ENCODE measurements at regions not wholly inside any gene's neighbourhood (a gene's known extent, or its start where the extent isn't known, plus 50 kb on each side); places are given as distances from the start of the nearest gene placed in this dataset.
A peak's percentile ranks its signal among the peaks of the same experiment; 100 is the strongest.
"Not testable (repeated sequence)": the region's sequence is repeated elsewhere in the genome, so short reads cannot be mapped to it uniquely, and the experiment has no call there.

DNA sequence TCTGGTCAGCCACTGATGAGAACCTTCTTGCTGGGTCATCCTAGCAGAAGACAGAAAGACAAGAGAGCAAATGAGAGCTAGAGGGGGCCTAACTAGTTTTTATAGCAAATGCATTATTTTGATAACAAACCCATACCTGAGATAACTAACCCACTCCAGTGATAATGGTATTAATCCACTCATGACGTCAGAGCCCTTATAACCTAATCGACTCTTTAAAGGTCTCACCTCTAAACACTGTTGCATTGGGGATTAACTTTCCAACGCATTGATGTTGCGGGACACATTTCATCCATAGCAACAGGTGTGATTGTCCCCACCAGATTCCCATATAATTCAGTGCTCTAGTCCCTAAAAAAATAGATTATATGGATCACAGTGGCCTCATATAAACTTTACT is 312.1 kb downstream of the HTR1B start:
- Mint-ChIP-seq H3K9me3 (peaks cover 4 to 11% of the 10 kb centered on the region in 2 donors), H3K27ac (no peak overlapping the region), H3K36me3 (no peaks in the 10 kb centered on the region)
- DNase-seq (ENCODE audit: low spot score in 2 of 2): no peak
- ATAC-seq: no peak

DNA sequence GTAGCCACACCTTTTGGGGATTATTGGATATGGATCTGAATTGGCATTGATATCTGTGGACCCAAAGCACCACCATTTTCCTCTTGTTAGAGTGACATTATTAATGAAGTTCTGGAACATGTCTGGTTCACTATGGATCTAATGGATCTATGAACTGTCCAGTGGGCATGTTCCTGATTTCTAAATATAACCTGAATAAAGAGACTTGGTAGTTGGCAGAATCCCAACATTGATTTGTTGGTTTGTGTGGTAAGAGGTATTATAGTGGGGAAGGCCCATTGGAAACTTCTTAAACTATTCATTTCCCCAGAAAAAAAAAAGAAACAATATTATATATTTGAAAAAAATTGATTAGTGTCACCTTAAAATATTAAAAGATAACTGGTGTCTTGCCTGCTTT is 312.6 kb downstream of the HTR1B start:
- no peaks in the 10 kb centered on the region for H3K36me3 Mint-ChIP-seq
- H3K27ac Mint-ChIP-seq: no peak overlapping the region
- DNase-seq (ENCODE audit: low spot score in 2 of 2) (no peak), ATAC-seq (no peak)
- peaks cover 4 to 7% of the 10 kb centered on the region in 2 donors for H3K9me3 Mint-ChIP-seq

DNA sequence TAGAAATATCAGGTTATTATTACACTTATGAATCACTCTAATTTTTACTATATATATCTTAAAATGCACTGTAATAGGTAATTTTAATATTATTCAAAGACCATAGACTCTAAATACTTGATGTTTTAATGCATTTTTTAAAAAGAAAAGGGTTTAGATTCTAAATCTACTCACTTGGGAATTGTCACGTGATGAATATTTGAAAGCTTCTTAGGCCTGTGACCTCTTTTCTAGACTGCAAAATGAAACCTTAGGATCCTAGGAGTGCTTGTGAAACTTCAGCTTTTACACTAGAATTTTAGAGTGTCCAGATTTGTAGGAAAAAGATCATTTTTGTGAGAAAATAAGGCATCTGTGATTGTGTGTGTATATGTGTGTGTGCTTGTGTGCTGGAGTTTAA is 318.0 kb downstream of the HTR1B start:
- Mint-ChIP-seq H3K36me3 (no peaks in the 10 kb centered on the region), H3K27ac (no peak overlapping the region), H3K9me3 (peaks cover 8 to 10% of the 10 kb centered on the region in 2 donors)
- ATAC-seq: no peak
- DNase-seq (ENCODE audit: low spot score in 2 of 2): no peak

DNA sequence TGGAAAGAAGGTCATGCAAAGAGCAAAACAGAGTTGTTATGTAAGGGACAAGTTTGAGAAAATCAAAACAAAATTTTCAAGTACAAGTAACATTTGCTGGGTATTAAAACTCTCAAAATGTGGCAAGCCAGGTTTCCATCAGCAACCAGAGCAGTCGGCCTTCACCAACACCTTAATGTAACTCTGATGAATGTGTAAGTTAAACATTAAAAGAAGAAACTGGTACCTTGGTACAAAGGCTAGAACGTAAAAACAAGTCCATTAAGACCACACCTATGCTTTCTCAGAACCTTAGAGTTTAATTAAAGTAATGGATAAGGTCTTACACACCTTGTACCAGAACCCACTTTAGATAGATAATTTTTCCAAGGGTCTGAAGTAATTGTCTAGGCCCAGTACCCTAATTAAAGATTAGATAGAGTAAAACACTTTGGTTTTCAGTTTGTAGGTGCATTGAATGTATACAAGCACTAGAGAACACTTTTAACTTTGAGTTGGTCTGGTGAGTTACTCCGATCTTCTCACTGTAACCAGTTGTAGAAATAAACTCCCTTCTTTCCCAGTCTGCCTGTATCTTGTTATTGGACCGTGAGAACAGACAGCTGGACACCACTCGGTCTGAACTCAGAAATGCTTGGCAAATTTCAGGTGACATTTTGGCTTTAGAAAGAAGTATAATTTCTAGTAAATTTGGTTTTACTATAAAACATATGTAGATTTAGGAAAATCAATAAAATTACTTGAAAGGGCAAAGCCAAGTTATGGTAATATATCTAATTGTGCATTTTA is 319.4 kb downstream of the HTR1B start:
- peaks cover 8 to 10% of the 10 kb centered on the region in 2 donors for H3K9me3 Mint-ChIP-seq
- ATAC-seq: no peak
- H3K36me3 Mint-ChIP-seq: no peaks in the 10 kb centered on the region
- H3K27ac Mint-ChIP-seq: no peak overlapping the region
- no peak for DNase-seq (ENCODE audit: low spot score in 2 of 2)

DNA sequence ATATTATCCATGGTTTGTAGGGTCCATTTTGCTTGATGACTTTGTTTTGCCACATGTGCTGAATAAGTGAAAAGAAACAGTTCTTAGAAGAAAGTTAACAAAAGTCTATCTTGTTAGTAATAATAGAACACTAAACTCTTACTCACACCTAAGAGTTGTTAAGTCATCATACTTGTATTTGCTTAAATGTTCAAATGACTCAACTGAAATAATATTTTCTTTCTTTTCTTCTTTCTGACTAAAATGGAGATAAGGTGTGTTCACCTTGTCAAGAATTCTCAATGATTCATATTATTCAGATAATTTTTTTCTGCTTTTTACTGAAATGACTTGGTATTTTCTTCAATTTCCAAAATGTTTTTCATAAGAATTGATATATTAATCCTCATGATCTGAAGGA is 327.2 kb downstream of the HTR1B start:
- Mint-ChIP-seq H3K27ac (no peak overlapping the region), H3K36me3 (no peaks in the 10 kb centered on the region), H3K9me3 (peaks cover 6 to 11% of the 10 kb centered on the region in 2 donors)
- ATAC-seq (peak in 1 of 2 donors; percentile 26), DNase-seq (ENCODE audit: low spot score in 2 of 2) (no peak)

DNA sequence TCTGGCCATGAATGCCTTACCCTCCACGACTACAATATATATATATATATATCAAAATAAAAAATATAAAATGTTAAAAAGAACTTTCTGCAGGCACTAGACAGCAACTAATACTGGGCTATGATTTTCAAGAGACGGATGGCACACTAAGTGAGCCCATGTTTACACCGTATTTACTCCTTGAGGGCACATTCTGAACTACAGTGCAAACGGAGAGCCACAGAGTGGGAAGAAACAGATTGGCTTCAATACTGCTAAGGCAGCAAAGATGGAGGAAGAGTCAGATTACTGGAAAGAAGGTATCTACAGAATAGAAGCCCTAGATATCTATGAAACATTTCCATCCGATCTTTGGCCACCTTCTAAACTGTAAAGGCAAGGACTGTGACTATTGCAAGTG is 330.3 kb downstream of the HTR1B start:
- peaks cover 14 to 23% of the 10 kb centered on the region in 2 donors for H3K9me3 Mint-ChIP-seq
- ATAC-seq (no peak), DNase-seq (ENCODE audit: low spot score in 2 of 2) (no peak)
- H3K27ac Mint-ChIP-seq: no peak overlapping the region
- no peaks in the 10 kb centered on the region for H3K36me3 Mint-ChIP-seq

DNA sequence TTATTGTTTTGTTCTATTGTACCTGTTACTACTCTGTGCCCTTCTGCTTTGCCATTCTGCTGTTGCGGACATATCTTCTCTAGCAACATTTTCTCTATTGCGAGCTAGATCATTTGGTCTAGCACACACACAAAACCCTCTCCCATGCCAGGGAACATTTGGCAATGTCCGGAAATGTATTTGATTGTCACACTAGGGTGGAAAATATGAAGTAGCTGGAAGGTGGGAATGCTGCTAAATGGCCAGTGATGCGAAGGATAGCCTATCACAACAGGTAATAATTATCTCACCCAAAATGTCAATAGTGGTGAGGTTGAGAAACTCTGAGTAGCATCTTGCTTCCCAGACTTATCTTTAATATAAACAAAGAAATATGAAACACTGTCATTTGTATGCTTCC is 331.9 kb downstream of the HTR1B start:
- ATAC-seq (no peak), DNase-seq (ENCODE audit: low spot score in 2 of 2) (no peak)
- H3K9me3 Mint-ChIP-seq: peaks cover 27 to 32% of the 10 kb centered on the region in 2 donors
- peaks cover 0 to under 1% of the 10 kb centered on the region in 2 donors for H3K36me3 Mint-ChIP-seq
- H3K27ac Mint-ChIP-seq: no peak overlapping the region

DNA sequence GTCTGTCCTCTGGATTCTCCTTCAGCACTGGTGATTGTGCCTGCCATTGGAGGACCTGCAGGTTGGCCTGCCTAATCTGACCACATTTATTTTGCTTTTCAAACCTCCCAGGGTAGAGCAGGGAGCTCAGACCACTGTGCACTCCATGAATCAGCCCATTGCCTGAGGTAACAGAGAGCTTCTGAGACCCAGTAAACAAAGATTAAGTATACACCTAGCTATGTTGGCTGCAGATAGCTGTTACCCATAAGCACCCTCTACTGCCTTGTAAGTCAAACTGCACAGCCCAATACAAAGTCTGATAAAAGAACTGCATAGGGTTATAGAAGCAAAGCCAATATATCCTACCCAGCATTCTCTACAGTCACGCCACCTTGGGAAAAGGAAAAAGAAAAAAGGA is 338.7 kb downstream of the HTR1B start:
- Mint-ChIP-seq H3K36me3 (peaks cover 0 to 8% of the 10 kb centered on the region in 2 donors), H3K9me3 (peaks cover 18 to 32% of the 10 kb centered on the region in 2 donors), H3K27ac (no peak overlapping the region)
- ATAC-seq: no peak
- DNase-seq (ENCODE audit: low spot score in 2 of 2): no peak

DNA sequence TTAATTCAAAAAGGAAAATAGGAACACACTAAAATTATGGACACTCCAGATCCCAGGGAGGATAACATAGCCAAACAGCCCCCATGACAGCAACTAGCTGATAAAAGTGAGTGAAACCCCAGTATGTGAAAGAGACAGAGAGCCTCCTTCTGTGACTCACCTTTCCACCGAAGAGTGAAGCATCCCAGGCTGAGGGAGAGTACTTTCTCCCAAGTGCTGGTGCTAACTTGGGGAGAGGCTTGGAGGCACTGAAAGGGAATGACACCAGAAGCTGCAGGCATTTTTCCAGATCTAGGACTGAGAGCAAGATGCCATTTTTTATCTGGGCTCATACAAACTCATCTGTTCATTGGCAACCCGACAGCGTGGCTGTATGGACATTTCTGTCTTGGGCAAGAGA is 339.8 kb downstream of the HTR1B start:
- no peak overlapping the region for H3K27ac Mint-ChIP-seq
- peaks cover 0 to 8% of the 10 kb centered on the region in 2 donors for H3K36me3 Mint-ChIP-seq
- DNase-seq (ENCODE audit: low spot score in 2 of 2): no peak
- ATAC-seq: no peak
- H3K9me3 Mint-ChIP-seq: peaks cover 18 to 31% of the 10 kb centered on the region in 2 donors

DNA sequence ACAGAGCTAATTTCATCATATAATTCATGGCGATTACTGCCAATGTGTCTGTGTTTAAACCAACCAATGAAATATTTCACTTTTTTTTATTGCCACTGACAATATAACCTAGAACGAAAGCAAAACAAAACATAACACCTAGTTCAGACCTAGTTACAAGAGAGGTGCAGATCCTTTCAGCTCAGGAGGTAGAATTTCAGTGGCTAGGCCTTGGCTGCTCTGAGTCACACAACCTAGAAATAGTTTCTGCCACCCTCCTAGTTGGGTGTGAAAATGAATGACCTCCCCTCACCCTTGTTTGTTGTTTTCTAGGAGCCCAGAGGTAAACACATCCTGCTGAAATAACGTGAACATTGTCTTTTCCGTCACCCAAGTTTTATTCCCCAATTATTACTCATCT is 356.3 kb downstream of the HTR1B start:
- Mint-ChIP-seq H3K36me3 (no peaks in the 10 kb centered on the region), H3K9me3 (peaks cover 11 to 29% of the 10 kb centered on the region in 2 donors), H3K27ac (no peak overlapping the region)
- ATAC-seq: no peak
- DNase-seq (ENCODE audit: low spot score in 2 of 2): no peak

DNA sequence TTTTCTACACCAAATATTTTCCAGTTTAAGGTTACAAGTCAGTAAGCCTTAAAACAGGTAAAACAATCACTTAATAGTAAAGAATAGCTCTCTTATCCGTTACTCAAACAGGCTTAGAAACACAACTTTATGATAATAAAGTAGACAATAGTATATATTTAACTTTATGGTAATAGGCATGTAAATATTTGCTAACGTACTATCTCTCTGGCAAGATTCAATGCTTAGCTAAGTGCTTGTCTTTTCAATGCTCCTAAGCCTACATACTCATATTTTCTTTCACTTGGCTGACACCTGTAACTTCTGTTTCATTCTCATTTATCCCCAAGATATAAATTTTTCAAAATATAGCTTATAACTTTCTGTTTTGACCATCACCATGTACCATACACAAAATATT is 358.2 kb downstream of the HTR1B start:
- H3K9me3 Mint-ChIP-seq: peaks cover 15 to 27% of the 10 kb centered on the region in 2 donors
- H3K36me3 Mint-ChIP-seq: no peaks in the 10 kb centered on the region
- H3K27ac Mint-ChIP-seq: no peak overlapping the region
- no peak for DNase-seq (ENCODE audit: low spot score in 2 of 2)
- ATAC-seq: no peak

DNA sequence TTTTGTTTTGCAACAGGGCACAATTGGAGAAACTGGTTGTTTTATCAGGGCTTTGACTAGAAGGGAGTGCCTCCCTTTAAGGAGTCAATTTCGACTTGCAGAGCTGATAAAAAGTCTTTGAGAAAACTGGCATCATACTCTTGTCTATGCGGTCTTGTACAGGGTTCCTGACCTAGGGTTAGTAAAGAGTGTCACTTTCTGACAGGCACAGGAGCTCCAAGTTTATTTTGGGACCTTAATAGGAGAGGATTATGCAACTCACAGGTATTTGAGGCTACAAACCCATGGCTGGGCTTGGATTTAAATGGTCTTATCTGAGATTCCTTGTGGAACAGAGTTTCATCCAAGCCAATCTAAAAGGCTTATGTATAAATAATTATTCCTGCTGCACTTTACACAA is 365.4 kb downstream of the HTR1B start:
- ATAC-seq (no peak), DNase-seq (ENCODE audit: low spot score in 2 of 2) (no peak)
- H3K36me3 Mint-ChIP-seq: no peaks in the 10 kb centered on the region
- peaks cover 10 to 12% of the 10 kb centered on the region in 2 donors for H3K9me3 Mint-ChIP-seq
- H3K27ac Mint-ChIP-seq: no peak overlapping the region

DNA sequence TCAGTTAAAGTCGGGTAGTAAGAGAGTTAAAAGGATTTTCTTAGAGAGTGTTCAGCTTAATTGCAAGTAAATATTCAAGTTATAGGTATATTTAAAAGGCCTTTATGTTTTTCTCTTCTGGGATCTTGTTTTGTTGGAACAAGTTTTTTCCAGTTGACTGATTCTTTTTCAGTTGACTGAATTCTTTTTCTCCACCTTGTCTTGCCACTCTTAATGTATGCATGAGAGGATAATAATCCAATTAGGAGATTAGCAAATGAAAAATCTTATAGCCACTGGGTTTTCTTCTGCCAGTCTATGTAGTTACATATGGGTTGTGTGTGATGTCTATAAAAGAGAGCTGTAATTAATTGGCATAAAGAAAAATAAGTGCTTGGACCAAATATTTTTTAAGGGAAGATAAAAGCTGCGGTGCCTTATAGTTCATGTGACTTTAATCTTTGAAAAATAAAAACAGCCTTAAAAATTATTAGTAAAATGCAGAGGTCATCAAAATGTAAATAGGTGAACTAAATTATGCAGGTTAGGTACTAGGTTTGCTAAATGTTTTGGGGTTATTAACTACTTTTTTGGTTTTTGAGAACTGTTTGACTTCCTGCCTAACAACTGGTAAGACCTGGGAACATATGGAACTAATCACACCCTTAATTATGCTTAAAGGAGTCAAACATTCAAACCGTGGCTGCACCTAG is 367.2 kb downstream of the HTR1B start:
- DNase-seq (ENCODE audit: low spot score in 2 of 2) (no peak), ATAC-seq (no peak)
- no peak overlapping the region for H3K27ac Mint-ChIP-seq
- H3K36me3 Mint-ChIP-seq: no peaks in the 10 kb centered on the region
- peaks cover 7 to 11% of the 10 kb centered on the region in 2 donors for H3K9me3 Mint-ChIP-seq

DNA sequence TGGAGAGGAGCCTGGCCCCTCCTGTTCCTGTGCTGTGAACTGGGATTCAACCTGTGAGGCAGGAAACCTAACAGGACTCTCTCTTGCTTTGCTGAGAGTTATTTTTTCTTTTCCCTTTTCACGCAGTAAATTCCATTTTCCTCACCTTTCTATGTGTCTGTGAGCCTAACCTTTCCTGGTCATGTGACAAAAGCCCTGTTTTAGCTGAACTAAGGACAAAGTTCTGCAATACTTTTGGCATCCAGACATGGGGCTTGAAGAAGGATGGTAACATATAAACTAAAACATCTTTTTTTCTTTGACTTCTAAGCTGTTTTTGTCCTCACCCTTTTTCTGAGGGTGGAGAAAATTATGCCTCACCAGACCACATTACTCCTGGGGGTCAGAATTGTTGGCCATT is 368.5 kb downstream of the HTR1B start:
- DNase-seq (ENCODE audit: low spot score in 2 of 2) (no peak), ATAC-seq (no peak)
- H3K9me3 Mint-ChIP-seq: peaks cover 9 to 15% of the 10 kb centered on the region in 2 donors
- H3K36me3 Mint-ChIP-seq: no peaks in the 10 kb centered on the region
- no peak overlapping the region for H3K27ac Mint-ChIP-seq

DNA sequence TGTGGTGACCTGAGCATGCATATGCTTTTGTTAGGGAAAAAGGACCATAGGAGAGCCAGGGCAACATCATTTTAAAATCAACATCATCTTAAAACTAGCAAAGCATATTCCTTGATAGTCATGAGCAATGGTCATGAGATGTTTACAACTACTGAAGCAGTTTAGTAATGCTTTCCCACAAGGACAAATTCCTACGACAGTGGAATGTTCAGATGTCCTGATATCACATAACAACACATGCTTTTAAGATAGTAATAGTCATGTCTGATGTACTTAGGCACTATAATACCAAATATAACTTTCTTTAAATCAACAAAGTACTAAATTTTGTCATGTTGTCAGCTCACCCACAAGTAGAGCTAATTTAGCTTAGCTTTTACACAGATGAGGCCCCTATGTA is 370.3 kb downstream of the HTR1B start:
- DNase-seq (ENCODE audit: low spot score in 2 of 2) (no peak), ATAC-seq (no peak)
- Mint-ChIP-seq H3K27ac (no peak overlapping the region), H3K9me3 (peaks cover 5 to 18% of the 10 kb centered on the region in 2 donors), H3K36me3 (no peaks in the 10 kb centered on the region)

DNA sequence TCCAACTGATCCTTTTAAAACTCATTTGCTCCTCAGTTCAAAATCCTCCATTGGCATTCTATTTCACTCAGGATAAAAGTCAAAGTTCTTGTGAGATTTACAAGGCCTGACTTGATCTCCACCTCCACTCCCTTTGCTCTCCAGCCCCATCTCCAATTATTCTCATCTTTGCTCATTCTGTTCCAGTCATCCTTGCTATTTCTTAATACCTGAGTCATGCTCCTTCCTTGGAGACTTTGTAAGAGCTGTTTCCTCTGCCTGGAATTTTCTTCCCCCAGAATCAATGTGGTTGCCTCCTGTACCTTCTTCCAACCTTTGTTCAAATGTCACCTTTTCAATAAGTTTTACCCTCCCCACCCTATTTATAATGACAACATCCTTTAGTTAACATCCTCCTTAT is 373.5 kb downstream of the HTR1B start:
- no peak overlapping the region for H3K27ac Mint-ChIP-seq
- peaks cover 5 to 21% of the 10 kb centered on the region in 2 donors for H3K9me3 Mint-ChIP-seq
- no peaks in the 10 kb centered on the region for H3K36me3 Mint-ChIP-seq
- DNase-seq (ENCODE audit: low spot score in 2 of 2): no peak
- no peak for ATAC-seq

DNA sequence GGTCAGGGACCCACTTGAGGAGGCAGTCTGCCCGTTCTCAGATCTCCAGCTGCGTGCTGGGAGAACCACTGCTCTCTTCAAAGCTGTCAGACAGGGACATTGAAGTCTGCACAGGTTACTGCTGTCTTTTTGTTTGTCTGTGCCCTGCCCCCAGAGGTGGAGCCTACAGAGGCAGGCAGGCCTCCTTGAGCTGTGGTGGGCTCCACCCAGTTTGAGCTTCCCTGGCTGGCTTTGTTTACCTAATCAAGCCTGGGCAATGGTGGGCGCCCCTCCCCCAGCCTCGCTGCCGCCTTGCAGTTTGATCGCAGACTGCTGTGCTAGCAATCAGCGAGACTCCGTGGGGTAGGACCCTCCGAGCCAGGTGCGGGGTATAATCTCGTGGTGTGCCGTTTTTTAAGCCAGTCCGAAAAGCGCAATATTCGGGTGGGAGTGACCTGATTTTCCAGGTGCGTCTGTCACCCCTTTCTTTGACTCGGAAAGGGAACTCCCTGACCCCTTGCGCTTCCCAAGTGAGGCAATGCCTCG is 375.4 kb downstream of the HTR1B start:
- not testable (repeated sequence) for H3K36me3 Mint-ChIP-seq; ATAC-seq; DNase-seq (ENCODE audit: low spot score in 2 of 2)

More for the DNA sequence above, 375.4 kb downstream of the HTR1B start:
- H3K9me3 Mint-ChIP-seq: peaks cover 5 to 21% of the 10 kb centered on the region in 2 donors
- not testable (repeated sequence) for H3K27ac Mint-ChIP-seq
